ENCODE measurements at regions not wholly inside any gene's neighbourhood (a gene's known extent, or its start where the extent isn't known, plus 50 kb on each side); places are given as distances from the start of the nearest gene placed in this dataset.
"Not testable (repeated sequence)": the region's sequence is repeated elsewhere in the genome, so short reads cannot be mapped to it uniquely, and the experiment has no call there.

- no peaks in the 10 kb centered on the region for H3K4me1 ChIP-seq (ENCODE audit: control insufficient read depth in 2 of 2, insufficient read depth in 2 of 2, low read length in 1 of 2)
- 72 to 87% methylated on average over 2 of the region's 2 CpGs for WGBS, 2 donors
Observed at GRCh38 chr14:105888151-105888550, 361.8 kb downstream of the TMEM121 start.

GRCh38 chr14:105888784-105889665 lies 362.6 kb downstream of the TMEM121 start:
- H3K27me3 ChIP-seq (ENCODE audit: control insufficient read depth in 1 of 2, insufficient read depth in 2 of 2, low read length in 2 of 2), result no peaks in the 10 kb centered on the region
- WGBS, 2 donors, result 74 to 82% methylated on average over 20 of the region's 20 CpGs
- no peaks in the 10 kb centered on the region for H3K4me1 ChIP-seq (ENCODE audit: control insufficient read depth in 2 of 2, insufficient read depth in 2 of 2, low read length in 1 of 2)
- no peak overlapping the region for H3K27ac ChIP-seq (ENCODE audit: low read depth in 2 of 2, low read length in 1 of 2)
- H3K9me3 ChIP-seq (ENCODE audit: control insufficient read depth in 2 of 2, insufficient read depth in 1 of 2, low read depth in 1 of 2, low read length in 1 of 2), result peaks cover 0 to 8% of the 10 kb centered on the region in 2 donors
- H3K4me3 ChIP-seq (ENCODE audit: low read depth in 1 of 2, low read length in 2 of 2), result no peak overlapping the region
- H3K36me3 ChIP-seq (ENCODE audit: control insufficient read depth in 2 of 2, insufficient read depth in 2 of 2, low read length in 1 of 2), result no peaks in the 10 kb centered on the region

More at GRCh38 chr14:105888151-105888550, 361.8 kb downstream of the TMEM121 start:
- Histone ChIP-seq H3K27me3 (ENCODE audit: control insufficient read depth in 1 of 2, insufficient read depth in 2 of 2, low read length in 2 of 2) (no peaks in the 10 kb centered on the region), H3K27ac (ENCODE audit: low read depth in 2 of 2, low read length in 1 of 2) (no peak overlapping the region), H3K4me3 (ENCODE audit: low read depth in 1 of 2, low read length in 2 of 2) (no peak overlapping the region), H3K36me3 (ENCODE audit: control insufficient read depth in 2 of 2, insufficient read depth in 2 of 2, low read length in 1 of 2) (no peaks in the 10 kb centered on the region), H3K9me3 (ENCODE audit: control insufficient read depth in 2 of 2, insufficient read depth in 1 of 2, low read depth in 1 of 2, low read length in 1 of 2) (peaks cover 0 to 8% of the 10 kb centered on the region in 2 donors)

- Histone ChIP-seq H3K9me3 (ENCODE audit: control insufficient read depth in 2 of 2, insufficient read depth in 1 of 2, low read depth in 1 of 2, low read length in 1 of 2) (peaks cover 0 to 8% of the 10 kb centered on the region in 2 donors), H3K27ac (ENCODE audit: low read depth in 2 of 2, low read length in 1 of 2) (no peak overlapping the region), H3K27me3 (ENCODE audit: control insufficient read depth in 1 of 2, insufficient read depth in 2 of 2, low read length in 2 of 2) (no peaks in the 10 kb centered on the region), H3K4me1 (ENCODE audit: control insufficient read depth in 2 of 2, insufficient read depth in 2 of 2, low read length in 1 of 2) (no peaks in the 10 kb centered on the region), H3K4me3 (ENCODE audit: low read depth in 1 of 2, low read length in 2 of 2) (no peak overlapping the region), H3K36me3 (ENCODE audit: control insufficient read depth in 2 of 2, insufficient read depth in 2 of 2, low read length in 1 of 2) (no peaks in the 10 kb centered on the region)
- WGBS, 2 donors, result 61 to 62% methylated on average over 10 of the region's 10 CpGs
Observed at GRCh38 chr14:105889666-105890473, 363.5 kb downstream of the TMEM121 start.

- no peak overlapping the region for H3K4me3 ChIP-seq (ENCODE audit: low read depth in 1 of 2, low read length in 2 of 2)
- 77 to 85% methylated on average over 18 of the region's 18 CpGs for WGBS, 2 donors
Observed at GRCh38 chr14:105890474-105891220, 364.3 kb downstream of the TMEM121 start.

GRCh38 chr14:105891221-105891602 lies 364.8 kb downstream of the TMEM121 start:
- Histone ChIP-seq H3K27me3 (ENCODE audit: control insufficient read depth in 1 of 2, insufficient read depth in 2 of 2, low read length in 2 of 2) (no peaks in the 10 kb centered on the region), H3K4me3 (ENCODE audit: low read depth in 1 of 2, low read length in 2 of 2) (no peak overlapping the region), H3K27ac (ENCODE audit: low read depth in 2 of 2, low read length in 1 of 2) (no peak overlapping the region), H3K4me1 (ENCODE audit: control insufficient read depth in 2 of 2, insufficient read depth in 2 of 2, low read length in 1 of 2) (no peaks in the 10 kb centered on the region), H3K36me3 (ENCODE audit: control insufficient read depth in 2 of 2, insufficient read depth in 2 of 2, low read length in 1 of 2) (no peaks in the 10 kb centered on the region), H3K9me3 (ENCODE audit: control insufficient read depth in 2 of 2, insufficient read depth in 1 of 2, low read depth in 1 of 2, low read length in 1 of 2) (peaks cover 0 to 2% of the 10 kb centered on the region in 2 donors)
- WGBS, 2 donors, result 66 to 79% methylated on average over 14 to 15 of the region's 15 CpGs

More at GRCh38 chr14:105890474-105891220, 364.3 kb downstream of the TMEM121 start:
- no peaks in the 10 kb centered on the region for H3K4me1 ChIP-seq (ENCODE audit: control insufficient read depth in 2 of 2, insufficient read depth in 2 of 2, low read length in 1 of 2)
- no peaks in the 10 kb centered on the region for H3K36me3 ChIP-seq (ENCODE audit: control insufficient read depth in 2 of 2, insufficient read depth in 2 of 2, low read length in 1 of 2)
- peaks cover 0 to 5% of the 10 kb centered on the region in 2 donors for H3K9me3 ChIP-seq (ENCODE audit: control insufficient read depth in 2 of 2, insufficient read depth in 1 of 2, low read depth in 1 of 2, low read length in 1 of 2)
- no peaks in the 10 kb centered on the region for H3K27me3 ChIP-seq (ENCODE audit: control insufficient read depth in 1 of 2, insufficient read depth in 2 of 2, low read length in 2 of 2)
- H3K27ac ChIP-seq (ENCODE audit: low read depth in 2 of 2, low read length in 1 of 2), result no peak overlapping the region

GRCh38 chr14:105891631-105892452 lies 365.5 kb downstream of the TMEM121 start:
- Histone ChIP-seq H3K27ac (ENCODE audit: low read depth in 2 of 2, low read length in 1 of 2) (no peak overlapping the region), H3K4me3 (ENCODE audit: low read depth in 1 of 2, low read length in 2 of 2) (no peak overlapping the region), H3K27me3 (ENCODE audit: control insufficient read depth in 1 of 2, insufficient read depth in 2 of 2, low read length in 2 of 2) (no peaks in the 10 kb centered on the region), H3K4me1 (ENCODE audit: control insufficient read depth in 2 of 2, insufficient read depth in 2 of 2, low read length in 1 of 2) (no peaks in the 10 kb centered on the region), H3K36me3 (ENCODE audit: control insufficient read depth in 2 of 2, insufficient read depth in 2 of 2, low read length in 1 of 2) (no peaks in the 10 kb centered on the region), H3K9me3 (ENCODE audit: control insufficient read depth in 2 of 2, insufficient read depth in 1 of 2, low read depth in 1 of 2, low read length in 1 of 2) (peaks cover 0 to 2% of the 10 kb centered on the region in 2 donors)
- WGBS, 2 donors, result 69 to 71% methylated on average over 18 of the region's 18 CpGs

- not testable (repeated sequence) for H3K27me3 ChIP-seq (ENCODE audit: control insufficient read depth in 1 of 2, insufficient read depth in 2 of 2, low read length in 2 of 2); H3K36me3 ChIP-seq (ENCODE audit: control insufficient read depth in 2 of 2, insufficient read depth in 2 of 2, low read length in 1 of 2); H3K9me3 ChIP-seq (ENCODE audit: control insufficient read depth in 2 of 2, insufficient read depth in 1 of 2, low read depth in 1 of 2, low read length in 1 of 2); H3K4me3 ChIP-seq (ENCODE audit: low read depth in 1 of 2, low read length in 2 of 2); H3K27ac ChIP-seq (ENCODE audit: low read depth in 2 of 2, low read length in 1 of 2); H3K4me1 ChIP-seq (ENCODE audit: control insufficient read depth in 2 of 2, insufficient read depth in 2 of 2, low read length in 1 of 2)
- WGBS, 2 donors, result 71 to 73% methylated on average over 22 to 27 of the region's 27 CpGs
Observed at GRCh38 chr14:105892453-105893441, 366.4 kb downstream of the TMEM121 start.

- not testable (repeated sequence) for H3K27me3 ChIP-seq (ENCODE audit: control insufficient read depth in 1 of 2, insufficient read depth in 2 of 2, low read length in 2 of 2); H3K27ac ChIP-seq (ENCODE audit: low read depth in 2 of 2, low read length in 1 of 2); H3K36me3 ChIP-seq (ENCODE audit: control insufficient read depth in 2 of 2, insufficient read depth in 2 of 2, low read length in 1 of 2); H3K9me3 ChIP-seq (ENCODE audit: control insufficient read depth in 2 of 2, insufficient read depth in 1 of 2, low read depth in 1 of 2, low read length in 1 of 2); H3K4me1 ChIP-seq (ENCODE audit: control insufficient read depth in 2 of 2, insufficient read depth in 2 of 2, low read length in 1 of 2); H3K4me3 ChIP-seq (ENCODE audit: low read depth in 1 of 2, low read length in 2 of 2)
- whole genome bisulfite sequencing, 2 donors, result 82 to 84% methylated on average over 7 to 11 of the region's 12 CpGs
Observed at GRCh38 chr14:105893686-105894085, 367.3 kb downstream of the TMEM121 start.
